Coronary artery (tissue), 2 donors: ENCODE measurements at regions not wholly inside any gene's neighbourhood (a gene's known extent, or its start where the extent isn't known, plus 50 kb on each side); places are given as distances from the start of the nearest gene placed in this dataset.

Experiments
- DNase-seq: peaks from one replicate; pipeline ENCODE4 v3.0.0-alpha.2; 2017; ENCODE audit warnings: low spot score
- H3K27ac ChIP-seq, 2 donors: fragments of 200-600 bp; sonication (generic); one replicate each; pipeline ENCODE4 v1.5.1; 2016 to 2019
- H3K4me3 ChIP-seq: fragments of 200-600 bp; sonication (generic); 2 replicates; pipeline ENCODE4 v1.5.1; 2016; ENCODE audit warnings: mild to moderate bottlenecking, moderate library complexity
- TF ChIP-seq, protein P1 (sequence below): fragments of 200-600 bp; sonication (generic); IDR thresholded peaks from one replicate; pipeline ENCODE4 v1.5.1; 2019; ENCODE audit warnings: antibody characterized with exemption

DNA sequence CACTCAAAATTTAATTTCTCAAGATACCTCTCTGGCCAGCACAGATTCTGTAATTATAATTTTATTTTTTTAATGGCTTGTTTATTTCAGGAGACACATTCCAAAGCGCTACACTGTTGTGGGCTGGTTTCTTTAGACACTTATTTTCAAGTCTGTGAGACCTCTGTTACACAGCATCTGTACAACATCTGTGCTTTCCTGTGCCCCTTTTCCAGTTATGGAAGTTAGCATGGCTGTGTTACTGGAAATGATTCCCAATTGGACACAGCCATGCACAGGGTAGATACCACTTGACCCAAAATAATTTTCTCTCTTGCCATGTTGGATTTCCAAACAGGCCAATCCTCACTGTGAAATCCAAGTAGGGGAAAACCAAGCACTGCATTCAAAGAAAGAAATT is 172.3 kb upstream of the ADCY1 start:
- Histone ChIP-seq H3K4me3 (no peak overlapping the region), H3K27ac (no peak overlapping the region)
- TF ChIP-seq, protein P1, sequence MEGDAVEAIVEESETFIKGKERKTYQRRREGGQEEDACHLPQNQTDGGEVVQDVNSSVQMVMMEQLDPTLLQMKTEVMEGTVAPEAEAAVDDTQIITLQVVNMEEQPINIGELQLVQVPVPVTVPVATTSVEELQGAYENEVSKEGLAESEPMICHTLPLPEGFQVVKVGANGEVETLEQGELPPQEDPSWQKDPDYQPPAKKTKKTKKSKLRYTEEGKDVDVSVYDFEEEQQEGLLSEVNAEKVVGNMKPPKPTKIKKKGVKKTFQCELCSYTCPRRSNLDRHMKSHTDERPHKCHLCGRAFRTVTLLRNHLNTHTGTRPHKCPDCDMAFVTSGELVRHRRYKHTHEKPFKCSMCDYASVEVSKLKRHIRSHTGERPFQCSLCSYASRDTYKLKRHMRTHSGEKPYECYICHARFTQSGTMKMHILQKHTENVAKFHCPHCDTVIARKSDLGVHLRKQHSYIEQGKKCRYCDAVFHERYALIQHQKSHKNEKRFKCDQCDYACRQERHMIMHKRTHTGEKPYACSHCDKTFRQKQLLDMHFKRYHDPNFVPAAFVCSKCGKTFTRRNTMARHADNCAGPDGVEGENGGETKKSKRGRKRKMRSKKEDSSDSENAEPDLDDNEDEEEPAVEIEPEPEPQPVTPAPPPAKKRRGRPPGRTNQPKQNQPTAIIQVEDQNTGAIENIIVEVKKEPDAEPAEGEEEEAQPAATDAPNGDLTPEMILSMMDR = no peak
- no peak for DNase-seq

DNA sequence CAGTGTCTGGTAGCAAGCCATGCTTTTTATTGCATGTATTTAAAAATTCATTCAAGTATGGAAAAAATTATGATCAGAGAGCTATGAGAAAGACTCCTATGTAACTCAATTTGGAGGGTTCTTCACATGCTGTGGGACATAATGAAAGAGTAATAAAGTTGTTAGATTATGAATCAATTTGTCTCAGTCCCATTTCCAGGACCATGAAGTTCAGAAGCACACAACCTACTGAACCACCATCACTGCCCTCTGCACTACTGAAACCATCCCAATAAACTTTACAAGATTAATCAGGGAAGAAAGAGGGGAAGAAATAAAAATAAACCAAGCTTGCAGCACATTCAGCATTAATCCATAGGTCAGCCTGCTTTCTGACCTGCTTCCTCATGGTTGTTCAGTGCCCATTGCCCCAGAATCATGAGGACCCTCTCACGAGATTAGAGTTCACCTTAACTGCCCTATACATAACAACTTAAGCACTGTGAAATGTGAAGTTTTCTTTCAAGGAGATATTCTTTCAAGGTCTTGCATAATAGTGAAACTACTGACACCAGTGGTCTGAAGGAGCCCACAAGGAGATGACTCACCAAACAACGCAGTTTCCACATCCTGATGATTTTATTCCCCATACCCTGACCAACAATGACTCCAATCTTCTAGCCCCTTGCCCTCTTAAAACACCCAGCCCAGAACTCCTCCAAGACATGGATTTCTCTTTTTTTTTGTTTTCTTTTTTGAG is 171.5 kb upstream of the ADCY1 start:
- no peak overlapping the region for H3K27ac ChIP-seq
- TF ChIP-seq, protein P1 = no peak
- no peak overlapping the region for H3K4me3 ChIP-seq
- no peak for DNase-seq

- TF ChIP-seq, protein P1 = no peak
- Histone ChIP-seq H3K4me3 (no peak overlapping the region), H3K27ac (no peak overlapping the region)
- DNase-seq = no peak
Observed at GRCh38 chr7:45404622-45405021, 169.5 kb upstream of the ADCY1 start.

DNA sequence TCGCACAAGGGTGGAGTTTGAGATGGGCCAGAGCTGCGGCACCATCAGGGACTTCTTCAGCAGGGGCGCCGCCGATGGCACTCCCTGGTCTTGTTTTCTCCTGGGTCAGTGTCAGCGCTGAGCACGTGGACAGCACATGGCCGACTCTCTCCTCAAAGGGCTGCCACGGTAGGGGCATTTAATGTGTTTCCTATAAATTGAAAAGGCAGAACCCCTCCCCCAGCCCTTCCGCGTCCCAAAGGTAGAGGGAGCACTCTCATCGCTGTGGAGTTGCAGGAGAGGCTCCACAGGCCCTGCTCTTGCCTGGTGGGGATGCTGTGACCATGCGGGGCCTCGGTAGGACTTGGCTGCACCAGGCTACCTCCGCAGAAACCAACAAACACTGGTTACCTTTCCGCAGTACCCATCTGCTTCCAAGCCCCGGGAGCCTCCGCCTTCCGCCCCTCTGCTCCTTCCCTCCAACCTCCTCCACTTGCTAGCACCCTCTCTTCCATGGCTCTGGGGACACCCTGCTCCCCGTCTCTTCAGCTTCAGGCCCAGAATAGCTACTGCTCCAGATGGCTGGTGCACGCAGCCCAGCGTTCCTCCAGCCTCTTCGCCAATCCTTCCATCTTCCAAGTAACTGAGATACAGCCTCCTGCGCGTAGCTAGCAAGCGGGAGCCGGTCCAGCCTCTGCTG is 166.3 kb upstream of the ADCY1 start:
- no peak for DNase-seq
- H3K27ac ChIP-seq = no peak overlapping the region

DNA sequence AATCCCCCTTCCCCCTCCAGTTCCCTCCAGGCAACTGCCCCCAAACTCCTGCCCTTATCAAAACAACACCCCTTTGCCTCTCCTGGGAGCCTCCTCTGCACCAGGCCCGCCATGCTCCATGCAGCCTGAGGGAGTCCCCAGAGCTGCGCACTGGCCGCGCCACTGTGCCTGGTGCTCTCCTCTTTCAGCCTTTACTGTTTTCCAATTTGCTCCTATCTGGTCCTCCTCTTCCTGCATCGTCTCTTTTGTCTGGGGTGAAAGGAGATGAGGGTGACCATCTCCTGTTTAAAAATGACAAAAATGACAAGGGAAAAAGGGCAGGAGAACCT is 165.8 kb upstream of the ADCY1 start:
- Histone ChIP-seq H3K4me3 (no peak overlapping the region), H3K27ac (no peak overlapping the region)
- no peak for DNase-seq
- TF ChIP-seq, protein P1 = no peak

More for the DNA sequence above, 166.3 kb upstream of the ADCY1 start:
- H3K4me3 ChIP-seq = no peak overlapping the region
- TF ChIP-seq, protein P1 = no peak

- H3K4me3 ChIP-seq = no peak overlapping the region
- DNase-seq = no peak
- TF ChIP-seq, protein P1 = no peak
- no peak overlapping the region for H3K27ac ChIP-seq
Observed at GRCh38 chr7:45410893-45411292, 163.3 kb upstream of the ADCY1 start.

- H3K27ac ChIP-seq = no peak overlapping the region
- TF ChIP-seq, protein P1 = no peak
- DNase-seq = no peak
- no peak overlapping the region for H3K4me3 ChIP-seq
Observed at GRCh38 chr7:45413419-45413818, 160.7 kb upstream of the ADCY1 start.
